ENCODE measurements at regions not wholly inside any gene's neighbourhood (a gene's known extent, or its start where the extent isn't known, plus 50 kb on each side); places are given as distances from the start of the nearest gene placed in this dataset.

DNA sequence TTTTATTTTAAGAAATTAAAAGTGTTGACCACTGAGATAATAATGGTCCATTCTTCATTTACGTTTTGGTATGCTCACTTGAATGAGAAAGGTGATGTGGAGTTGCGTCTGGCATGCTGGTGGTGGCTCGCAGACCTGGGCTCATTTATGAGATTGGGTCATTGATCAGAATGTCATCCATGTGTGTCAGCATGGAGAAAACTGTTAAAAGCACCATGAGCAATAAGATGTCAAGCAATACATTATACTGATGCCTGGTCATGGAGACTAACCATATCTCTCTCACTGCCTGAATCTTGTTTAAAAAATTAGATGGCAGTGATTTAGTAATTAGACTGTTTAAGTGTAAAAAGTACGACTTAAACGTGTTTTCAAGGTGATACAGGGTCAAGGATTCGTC lies 503.4 kb upstream of the SEMA6D start:
- no peak overlapping the region for H3K4me2 ChIP-seq (ENCODE audit: low read length)
- no peak overlapping the region for H3K4me3 ChIP-seq (ENCODE audit: low read length)
- H3K9me3 ChIP-seq (replicated peaks; ENCODE audit: low read length): no peaks in the 10 kb centered on the region
- H3K27me3 ChIP-seq (ENCODE audit: control insufficient read depth, insufficient read depth, low read length): no peaks in the 10 kb centered on the region
- H3K9ac ChIP-seq (ENCODE audit: low read depth, low read length): no peak overlapping the region
- H3K36me3 ChIP-seq (ENCODE audit: insufficient read depth, low read length): no peaks in the 10 kb centered on the region
- H3K4me1 ChIP-seq (ENCODE audit: control insufficient read depth, insufficient read depth, low read length): no peaks in the 10 kb centered on the region

- Histone ChIP-seq H3K27me3 (ENCODE audit: control insufficient read depth, insufficient read depth, low read length) (peaks cover 5% of the 10 kb centered on the region), H3K9me3 (replicated peaks; ENCODE audit: low read length) (no peaks in the 10 kb centered on the region), H3K4me3 (ENCODE audit: low read length) (no peak overlapping the region), H3K4me1 (ENCODE audit: control insufficient read depth, insufficient read depth, low read length) (no peaks in the 10 kb centered on the region), H3K4me2 (ENCODE audit: low read length) (no peak overlapping the region), H3K9ac (ENCODE audit: low read depth, low read length) (no peak overlapping the region), H3K36me3 (ENCODE audit: insufficient read depth, low read length) (no peaks in the 10 kb centered on the region)
Observed at GRCh38 chr15:47218295-47218694, 499.0 kb upstream of the SEMA6D start.

DNA sequence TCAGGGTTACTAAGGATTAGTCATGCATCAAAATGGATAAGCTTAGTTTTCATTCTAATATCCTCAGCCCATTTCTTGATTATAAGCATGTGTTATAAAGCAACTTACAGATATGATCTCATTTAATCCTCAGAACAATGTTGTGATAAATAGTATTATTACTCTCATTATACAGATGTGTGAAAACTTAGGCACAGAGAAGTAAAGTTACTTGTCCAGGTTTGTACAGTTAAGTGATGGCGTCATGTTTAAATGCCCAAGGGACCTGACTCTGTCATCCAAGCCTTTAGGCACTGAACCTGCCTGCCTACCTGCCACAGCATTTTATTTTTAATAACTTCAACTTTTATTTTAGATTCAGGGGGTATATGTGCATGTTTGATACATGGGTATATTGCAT lies 472.9 kb upstream of the SEMA6D start:
- Histone ChIP-seq H3K36me3 (ENCODE audit: insufficient read depth, low read length) (no peaks in the 10 kb centered on the region), H3K4me1 (ENCODE audit: control insufficient read depth, insufficient read depth, low read length) (no peaks in the 10 kb centered on the region), H3K27me3 (ENCODE audit: control insufficient read depth, insufficient read depth, low read length) (no peaks in the 10 kb centered on the region), H3K9me3 (replicated peaks; ENCODE audit: low read length) (no peaks in the 10 kb centered on the region), H3K4me2 (ENCODE audit: low read length) (no peak overlapping the region), H3K4me3 (ENCODE audit: low read length) (no peak overlapping the region), H3K9ac (ENCODE audit: low read depth, low read length) (no peak overlapping the region)

- Histone ChIP-seq H3K4me3 (ENCODE audit: low read length) (no peak overlapping the region), H3K9me3 (replicated peaks; ENCODE audit: low read length) (no peaks in the 10 kb centered on the region), H3K4me1 (ENCODE audit: control insufficient read depth, insufficient read depth, low read length) (no peaks in the 10 kb centered on the region), H3K36me3 (ENCODE audit: insufficient read depth, low read length) (no peaks in the 10 kb centered on the region), H3K4me2 (ENCODE audit: low read length) (no peak overlapping the region), H3K27me3 (ENCODE audit: control insufficient read depth, insufficient read depth, low read length) (no peaks in the 10 kb centered on the region), H3K9ac (ENCODE audit: low read depth, low read length) (no peak overlapping the region)
Observed at GRCh38 chr15:47246317-47246716, 471.0 kb upstream of the SEMA6D start.

- Histone ChIP-seq H3K36me3 (ENCODE audit: insufficient read depth, low read length) (no peaks in the 10 kb centered on the region), H3K4me2 (ENCODE audit: low read length) (no peak overlapping the region), H3K9ac (ENCODE audit: low read depth, low read length) (no peak overlapping the region), H3K4me1 (ENCODE audit: control insufficient read depth, insufficient read depth, low read length) (no peaks in the 10 kb centered on the region), H3K4me3 (ENCODE audit: low read length) (no peak overlapping the region), H3K9me3 (replicated peaks; ENCODE audit: low read length) (no peaks in the 10 kb centered on the region), H3K27me3 (ENCODE audit: control insufficient read depth, insufficient read depth, low read length) (no peaks in the 10 kb centered on the region)
Observed at GRCh38 chr15:47258521-47258920, 458.8 kb upstream of the SEMA6D start.

DNA sequence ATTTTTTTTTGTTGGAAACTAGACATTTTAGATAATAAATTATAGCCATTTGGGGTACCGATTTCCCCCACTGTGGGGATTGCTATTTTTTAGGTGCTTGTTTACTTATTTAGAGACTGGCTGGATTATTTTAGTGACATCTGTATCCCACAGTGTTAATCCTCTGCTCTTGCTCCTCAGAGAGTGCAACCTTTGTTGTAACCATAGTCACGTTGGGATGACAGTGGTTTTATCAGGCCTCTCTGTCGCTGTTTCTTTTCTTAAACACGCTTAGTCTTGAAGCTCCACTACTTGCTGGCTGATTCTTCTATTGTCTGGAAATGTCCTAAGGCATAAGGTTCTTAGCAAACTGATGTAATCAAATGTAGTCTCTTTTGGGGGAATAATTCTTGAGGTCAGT lies 451.6 kb upstream of the SEMA6D start:
- H3K27me3 ChIP-seq (ENCODE audit: control insufficient read depth, insufficient read depth, low read length): no peaks in the 10 kb centered on the region
- no peaks in the 10 kb centered on the region for H3K36me3 ChIP-seq (ENCODE audit: insufficient read depth, low read length)
- H3K9me3 ChIP-seq (replicated peaks; ENCODE audit: low read length): no peaks in the 10 kb centered on the region
- H3K9ac ChIP-seq (ENCODE audit: low read depth, low read length): no peak overlapping the region
- no peaks in the 10 kb centered on the region for H3K4me1 ChIP-seq (ENCODE audit: control insufficient read depth, insufficient read depth, low read length)
- no peak overlapping the region for H3K4me3 ChIP-seq (ENCODE audit: low read length)
- no peak overlapping the region for H3K4me2 ChIP-seq (ENCODE audit: low read length)

- Histone ChIP-seq H3K4me2 (ENCODE audit: low read length) (no peak overlapping the region), H3K27me3 (ENCODE audit: control insufficient read depth, insufficient read depth, low read length) (no peaks in the 10 kb centered on the region), H3K9ac (ENCODE audit: low read depth, low read length) (no peak overlapping the region), H3K4me3 (ENCODE audit: low read length) (no peak overlapping the region), H3K36me3 (ENCODE audit: insufficient read depth, low read length) (no peaks in the 10 kb centered on the region), H3K4me1 (ENCODE audit: control insufficient read depth, insufficient read depth, low read length) (no peaks in the 10 kb centered on the region), H3K9me3 (replicated peaks; ENCODE audit: low read length) (no peaks in the 10 kb centered on the region)
Observed at GRCh38 chr15:47266566-47266965, 450.7 kb upstream of the SEMA6D start.

GRCh38 chr15:47273864-47274263 lies 443.4 kb upstream of the SEMA6D start:
- Histone ChIP-seq H3K4me1 (ENCODE audit: control insufficient read depth, insufficient read depth, low read length) (no peaks in the 10 kb centered on the region), H3K4me2 (ENCODE audit: low read length) (no peak overlapping the region), H3K9me3 (replicated peaks; ENCODE audit: low read length) (no peaks in the 10 kb centered on the region), H3K27me3 (ENCODE audit: control insufficient read depth, insufficient read depth, low read length) (no peaks in the 10 kb centered on the region), H3K36me3 (ENCODE audit: insufficient read depth, low read length) (no peaks in the 10 kb centered on the region), H3K4me3 (ENCODE audit: low read length) (no peak overlapping the region), H3K9ac (ENCODE audit: low read depth, low read length) (no peak overlapping the region)

GRCh38 chr15:47283246-47283645 lies 434.1 kb upstream of the SEMA6D start:
- H3K4me3 ChIP-seq (ENCODE audit: low read length): no peak overlapping the region
- H3K36me3 ChIP-seq (ENCODE audit: insufficient read depth, low read length): no peaks in the 10 kb centered on the region
- no peak overlapping the region for H3K9ac ChIP-seq (ENCODE audit: low read depth, low read length)
- H3K27me3 ChIP-seq (ENCODE audit: control insufficient read depth, insufficient read depth, low read length): no peaks in the 10 kb centered on the region
- no peaks in the 10 kb centered on the region for H3K4me1 ChIP-seq (ENCODE audit: control insufficient read depth, insufficient read depth, low read length)
- no peaks in the 10 kb centered on the region for H3K9me3 ChIP-seq (replicated peaks; ENCODE audit: low read length)
- H3K4me2 ChIP-seq (ENCODE audit: low read length): no peak overlapping the region

DNA sequence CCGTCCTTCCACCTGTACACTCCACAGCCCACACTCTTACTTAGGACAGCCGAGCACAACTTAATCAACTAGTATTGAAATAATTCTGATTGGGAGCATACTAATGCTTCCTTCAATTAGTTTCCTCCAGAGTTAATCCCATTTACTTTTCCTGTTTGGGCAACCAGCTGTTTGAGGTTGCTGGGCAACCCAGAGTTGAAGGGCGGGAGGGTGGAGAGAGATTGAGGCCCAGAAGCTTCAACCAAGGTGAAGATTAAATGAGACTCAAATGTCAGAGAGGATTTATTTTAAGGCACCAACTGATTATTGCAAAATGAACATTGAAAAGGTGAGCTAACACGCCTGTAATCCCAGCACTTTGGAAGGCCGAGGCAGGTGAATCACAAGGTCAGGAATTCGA lies 428.5 kb upstream of the SEMA6D start:
- Histone ChIP-seq H3K9ac (ENCODE audit: low read depth, low read length) (no peak overlapping the region), H3K4me3 (ENCODE audit: low read length) (no peak overlapping the region), H3K27me3 (ENCODE audit: control insufficient read depth, insufficient read depth, low read length) (peaks cover 4% of the 10 kb centered on the region), H3K4me2 (ENCODE audit: low read length) (no peak overlapping the region), H3K9me3 (replicated peaks; ENCODE audit: low read length) (no peaks in the 10 kb centered on the region), H3K36me3 (ENCODE audit: insufficient read depth, low read length) (no peaks in the 10 kb centered on the region), H3K4me1 (ENCODE audit: control insufficient read depth, insufficient read depth, low read length) (peaks cover 5% of the 10 kb centered on the region)

DNA sequence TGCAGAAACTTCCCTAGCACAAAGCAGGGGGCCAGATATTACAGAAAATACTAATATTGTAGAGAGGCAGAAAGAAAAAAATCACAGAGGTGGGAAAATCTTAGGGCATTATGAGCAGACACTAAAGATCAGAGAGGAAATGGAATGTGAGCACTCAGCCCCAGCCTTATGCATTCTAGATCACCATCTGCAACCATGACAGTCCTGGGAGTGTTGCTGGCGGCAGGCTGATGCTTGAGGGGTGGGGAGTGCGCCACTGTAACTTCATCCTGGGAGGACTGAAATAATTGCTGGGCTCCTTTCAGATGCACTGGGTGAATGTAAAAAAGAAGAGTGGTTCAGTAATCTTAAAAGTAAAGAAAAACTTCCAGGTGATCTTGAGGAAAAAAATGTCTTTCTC lies 427.6 kb upstream of the SEMA6D start:
- peaks cover 4% of the 10 kb centered on the region for H3K27me3 ChIP-seq (ENCODE audit: control insufficient read depth, insufficient read depth, low read length)
- no peaks in the 10 kb centered on the region for H3K9me3 ChIP-seq (replicated peaks; ENCODE audit: low read length)
- no peak overlapping the region for H3K4me2 ChIP-seq (ENCODE audit: low read length)
- H3K4me3 ChIP-seq (ENCODE audit: low read length): no peak overlapping the region
- H3K4me1 ChIP-seq (ENCODE audit: control insufficient read depth, insufficient read depth, low read length): peaks cover 12% of the 10 kb centered on the region
- no peaks in the 10 kb centered on the region for H3K36me3 ChIP-seq (ENCODE audit: insufficient read depth, low read length)
- H3K9ac ChIP-seq (ENCODE audit: low read depth, low read length): no peak overlapping the region

DNA sequence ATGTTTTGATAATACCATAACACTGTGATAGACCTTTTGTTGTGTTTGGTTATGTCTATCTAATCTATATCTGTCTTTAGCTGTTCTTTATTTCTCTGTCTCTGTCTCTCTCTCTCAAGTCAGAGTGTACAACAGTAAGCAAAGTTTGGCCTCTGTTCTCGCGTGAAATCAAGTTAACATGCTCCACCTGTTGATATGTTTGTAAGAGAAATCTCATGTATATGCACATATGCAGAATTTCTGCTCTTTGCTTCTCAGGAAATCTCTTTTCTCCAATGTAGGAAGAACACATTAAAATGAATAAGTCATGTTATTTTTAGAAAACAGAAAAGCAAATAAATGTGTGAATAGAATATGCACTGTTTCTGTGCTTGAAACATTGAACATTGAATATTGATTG lies 425.5 kb upstream of the SEMA6D start:
- Histone ChIP-seq H3K36me3 (ENCODE audit: insufficient read depth, low read length) (no peaks in the 10 kb centered on the region), H3K9ac (ENCODE audit: low read depth, low read length) (no peak overlapping the region), H3K27me3 (ENCODE audit: control insufficient read depth, insufficient read depth, low read length) (peaks cover 4% of the 10 kb centered on the region), H3K4me2 (ENCODE audit: low read length) (no peak overlapping the region), H3K4me3 (ENCODE audit: low read length) (no peak overlapping the region), H3K4me1 (ENCODE audit: control insufficient read depth, insufficient read depth, low read length) (peaks cover 15% of the 10 kb centered on the region), H3K9me3 (replicated peaks; ENCODE audit: low read length) (no peaks in the 10 kb centered on the region)

All from skeletal muscle satellite cell (primary cell).